SK-N-DZ (cell line): ENCODE measurements at regions not wholly inside any gene's neighbourhood (a gene's known extent, or its start where the extent isn't known, plus 50 kb on each side); places are given as distances from the start of the nearest gene placed in this dataset.

Experiments
- DNase-seq: peaks from one replicate; pipeline ENCODE4 v3.0.0-alpha.2; 2015; ENCODE audit warnings: low spot score

DNA sequence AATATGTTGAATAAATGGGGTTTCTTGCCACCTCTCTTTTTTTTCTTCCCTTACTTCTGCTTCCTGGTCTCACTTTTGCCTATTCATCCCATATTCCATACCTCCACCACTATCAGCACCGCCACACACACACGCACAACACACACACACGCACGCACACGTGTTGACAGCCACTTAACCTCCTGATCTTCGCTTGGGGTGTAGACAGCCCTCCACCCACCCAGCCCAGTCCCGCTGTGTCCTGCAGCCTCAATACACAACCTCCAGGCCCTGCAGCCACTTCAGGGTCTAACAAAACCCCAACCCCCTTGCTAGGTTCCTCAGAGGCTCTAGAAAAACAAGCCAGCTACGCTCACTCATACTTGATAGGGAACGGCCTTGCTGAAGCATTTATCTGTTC, 72.3 kb downstream of the LINC00237 start:
- no peak for DNase-seq

DNA sequence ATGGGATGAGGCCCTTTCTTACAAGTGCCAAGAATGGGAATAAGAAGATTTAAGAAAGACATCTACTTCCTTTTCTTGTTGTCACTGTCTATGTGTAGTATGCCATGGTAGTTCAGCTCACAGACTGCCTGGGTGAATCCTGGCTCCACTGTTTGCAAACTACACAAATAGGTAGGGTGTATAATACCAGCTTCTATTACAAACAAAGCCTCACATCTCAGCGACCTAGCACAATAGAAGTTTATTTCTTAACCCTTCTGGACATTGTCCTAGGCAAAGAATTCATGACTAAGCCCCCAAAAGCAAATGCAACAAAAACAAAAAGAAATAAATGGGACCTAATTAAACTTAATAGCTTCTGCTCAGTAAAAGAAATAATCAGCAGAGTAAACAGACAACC, 74.5 kb downstream of the LINC00237 start:
- DNase-seq = no peak

DNA sequence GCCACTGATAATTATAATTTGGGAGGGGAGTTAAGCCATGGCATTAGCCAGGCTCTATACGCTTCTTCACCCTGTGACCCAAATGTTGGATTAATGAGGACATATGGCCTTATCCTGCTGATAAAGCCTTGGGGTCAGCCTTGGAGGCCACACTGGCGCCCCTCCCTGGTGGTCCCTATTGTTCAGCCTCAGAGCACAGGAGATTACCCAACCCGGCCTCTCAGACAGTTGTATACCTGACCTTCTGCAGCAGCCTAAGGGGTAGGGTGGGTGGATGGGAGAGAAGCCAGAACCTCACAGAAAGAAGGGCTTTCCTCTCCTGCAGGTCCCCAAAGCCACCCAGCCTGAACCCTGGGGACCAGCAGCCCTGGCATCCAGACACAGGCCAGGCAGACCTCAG, 76.8 kb downstream of the LINC00237 start:
- DNase-seq = no peak

DNA sequence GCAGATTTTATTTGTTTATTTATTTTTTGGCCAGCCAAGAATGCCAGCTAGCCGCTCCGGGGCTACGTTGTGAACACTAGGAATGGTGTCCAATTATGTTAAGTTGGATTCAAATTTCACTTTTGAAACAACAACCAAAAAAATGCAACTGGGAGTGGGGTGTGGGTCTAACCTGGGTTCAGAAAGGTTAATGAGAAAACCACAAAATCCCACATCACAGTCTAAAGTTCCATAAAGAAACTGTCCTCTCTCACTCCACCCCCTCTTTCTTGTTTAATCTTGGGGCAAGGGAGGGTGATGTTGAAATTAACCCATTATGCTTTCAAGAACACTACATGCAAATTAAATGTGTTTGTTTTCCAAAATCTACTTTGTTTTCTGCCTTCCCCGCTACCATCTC, 77.2 kb downstream of the LINC00237 start:
- DNase-seq = no peak

GRCh38 chr20:21028436-21028835, 77.7 kb downstream of the LINC00237 start:
- DNase-seq = no peak

GRCh38 chr20:21027569-21027968, 78.6 kb downstream of the LINC00237 start:
- no peak for DNase-seq

- DNase-seq = no peak
Measured at GRCh38 chr20:21026951-21027350, 79.2 kb downstream of the LINC00237 start.

GRCh38 chr20:21024420-21024819, 81.7 kb downstream of the LINC00237 start:
- DNase-seq = no peak

GRCh38 chr20:21022925-21023324, 83.2 kb downstream of the LINC00237 start:
- DNase-seq = no peak

DNA sequence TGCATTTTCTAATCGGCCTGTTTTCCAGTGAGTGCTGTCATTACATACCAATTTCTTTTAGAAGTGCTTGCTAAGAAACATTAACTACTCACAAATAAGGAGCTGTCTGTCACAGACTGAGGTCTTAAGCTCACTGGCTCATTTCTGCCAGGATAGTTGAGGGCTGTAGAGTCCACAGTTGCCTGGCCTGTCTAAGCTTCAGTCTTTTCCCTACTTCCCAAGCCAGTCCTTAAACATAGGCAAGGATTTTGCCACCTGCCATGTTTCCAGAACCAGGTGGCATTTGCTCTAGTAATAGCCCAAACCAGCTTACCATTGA, 84.7 kb downstream of the LINC00237 start:
- DNase-seq = no peak

- DNase-seq = no peak
Measured at GRCh38 chr20:21020659-21021471, 85.3 kb downstream of the LINC00237 start.

DNA sequence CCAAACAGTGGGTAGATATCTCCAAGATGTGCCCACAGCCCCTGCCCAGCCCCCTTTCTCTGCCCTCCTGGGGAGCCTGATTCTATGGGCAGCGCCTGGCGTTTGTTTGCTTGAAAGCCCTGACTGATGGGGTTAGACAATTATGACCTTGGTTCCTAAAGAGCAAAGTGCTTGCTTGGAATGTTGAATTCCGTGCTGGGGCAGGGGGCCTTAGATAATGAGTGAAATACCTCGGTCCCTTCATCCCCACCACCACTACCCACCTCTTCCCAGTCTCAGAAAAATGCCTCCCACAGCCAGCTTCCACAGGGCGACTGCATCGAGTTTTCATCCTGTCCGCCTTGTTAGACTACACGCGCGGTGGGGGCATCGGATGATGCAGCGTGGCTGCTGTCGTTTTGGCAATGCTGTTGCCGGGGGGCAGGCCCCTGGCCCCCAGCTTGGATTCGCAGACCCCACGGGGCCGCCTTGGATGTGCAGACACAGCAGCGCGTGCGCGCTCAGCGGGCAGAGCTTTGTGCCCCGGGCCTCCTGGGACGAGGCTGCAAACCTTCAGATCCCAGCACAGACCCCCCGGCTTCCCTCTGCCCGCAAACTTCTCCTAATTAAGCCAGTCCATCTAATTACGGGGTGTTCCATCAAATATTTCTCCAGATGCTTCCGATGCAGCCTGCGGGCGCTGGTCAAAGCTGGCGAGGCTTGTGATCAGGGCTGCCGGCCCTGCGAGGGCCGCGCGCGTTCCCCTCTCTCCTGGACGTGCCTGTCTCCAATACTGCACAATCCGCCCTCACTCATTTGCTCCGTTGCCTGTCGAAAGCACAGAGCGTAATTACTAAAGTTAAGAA, 86.1 kb downstream of the LINC00237 start:
- no peak for DNase-seq

- no peak for DNase-seq
Measured at GRCh38 chr20:21019468-21019813, 86.7 kb downstream of the LINC00237 start.

GRCh38 chr20:21018576-21018975, 87.6 kb downstream of the LINC00237 start:
- no peak for DNase-seq

DNA sequence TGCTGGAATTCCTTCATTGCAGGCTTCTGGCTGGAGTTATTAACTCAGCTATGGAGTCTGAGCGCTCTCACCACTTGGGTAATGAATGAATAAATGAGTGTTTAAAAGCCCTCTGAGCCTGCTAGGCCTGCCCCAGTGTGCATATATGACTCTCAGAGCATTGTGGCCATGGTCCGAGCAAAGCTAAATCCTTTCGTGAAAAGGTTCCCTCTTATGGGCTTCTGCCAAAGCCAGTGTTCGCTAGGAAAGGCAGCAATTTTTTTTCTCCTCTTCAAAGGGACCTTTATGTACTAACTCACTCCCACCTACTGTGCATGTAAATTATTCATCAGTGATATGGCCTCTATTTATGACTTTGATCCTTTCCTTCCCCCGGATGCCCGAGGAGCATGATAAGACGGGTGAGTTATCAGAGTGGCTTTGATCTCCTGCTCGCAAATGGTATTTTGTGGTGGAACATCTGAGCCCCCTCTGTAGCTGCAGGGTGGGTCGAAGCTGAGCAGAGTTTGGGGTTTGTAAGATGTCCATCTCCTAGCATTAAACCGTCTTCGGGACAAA, 88.6 kb downstream of the LINC00237 start:
- no peak for DNase-seq

- DNase-seq = no peak
Measured at GRCh38 chr20:21016751-21017150, 89.4 kb downstream of the LINC00237 start.

GRCh38 chr20:21014528-21014927, 91.6 kb downstream of the LINC00237 start:
- DNase-seq = no peak

- no peak for DNase-seq
Measured at GRCh38 chr20:21008951-21009350, 97.2 kb downstream of the LINC00237 start.

DNA sequence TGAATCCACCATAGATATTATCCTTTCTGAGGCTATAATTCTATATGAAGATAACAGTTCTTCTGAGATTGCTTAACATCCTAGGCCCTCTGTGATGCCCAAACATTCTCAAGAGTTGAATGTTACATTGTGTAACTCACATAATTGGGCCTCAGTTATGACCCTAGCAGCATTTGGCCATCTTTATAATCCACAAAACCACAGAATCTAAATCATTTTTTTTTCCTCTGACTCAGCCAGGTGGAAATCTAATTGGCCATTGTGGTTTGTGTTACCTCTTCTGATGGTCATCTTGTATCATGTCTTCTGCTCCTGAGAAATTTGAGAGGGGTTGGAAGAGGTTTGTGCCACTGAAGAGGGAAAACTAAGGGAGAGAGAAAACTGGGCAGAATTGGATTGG, 99.5 kb downstream of the LINC00237 start:
- DNase-seq = no peak

DNA sequence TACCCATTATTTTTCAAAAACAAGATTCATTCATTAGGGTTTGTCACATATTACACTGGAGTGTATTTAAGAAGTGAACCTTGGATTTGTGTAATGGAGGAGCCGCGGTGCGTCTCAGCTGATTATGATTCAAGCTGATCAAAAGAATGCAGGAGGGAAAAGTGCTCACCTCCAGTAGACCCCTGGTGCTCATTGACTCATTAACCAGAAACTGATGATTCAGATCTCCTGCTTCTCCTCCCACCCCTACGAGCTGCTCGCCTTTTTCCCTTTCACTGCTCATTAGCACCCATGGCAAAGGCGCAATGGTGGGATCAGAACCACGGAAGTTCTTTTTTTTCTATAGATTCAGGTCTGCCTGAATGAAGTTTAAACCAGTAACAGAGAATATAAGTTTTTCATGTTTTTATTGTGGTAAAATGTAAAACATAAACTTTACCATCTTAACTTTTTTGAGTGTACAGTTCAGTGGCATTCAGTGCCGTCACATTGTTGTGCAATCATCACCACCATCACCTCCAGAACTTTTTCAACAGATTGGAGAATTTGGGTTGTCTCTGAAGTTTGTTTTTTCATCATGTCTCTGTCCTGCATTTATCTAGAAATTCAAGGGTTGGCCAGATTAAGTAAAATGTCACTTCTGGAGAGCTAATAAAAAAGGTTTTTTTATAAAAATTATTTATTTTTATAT, 101.6 kb downstream of the LINC00237 start:
- no peak for DNase-seq

- DNase-seq = no peak
Measured at GRCh38 chr20:21003902-21004301, 102.3 kb downstream of the LINC00237 start.

GRCh38 chr20:21002486-21002885, 103.7 kb downstream of the LINC00237 start:
- DNase-seq = no peak
